ENCODE measurements at regions not wholly inside any gene's neighbourhood (a gene's known extent, or its start where the extent isn't known, plus 50 kb on each side); places are given as distances from the start of the nearest gene placed in this dataset.
"Not testable (repeated sequence)": the region's sequence is repeated elsewhere in the genome, so short reads cannot be mapped to it uniquely, and the experiment has no call there.

DNA sequence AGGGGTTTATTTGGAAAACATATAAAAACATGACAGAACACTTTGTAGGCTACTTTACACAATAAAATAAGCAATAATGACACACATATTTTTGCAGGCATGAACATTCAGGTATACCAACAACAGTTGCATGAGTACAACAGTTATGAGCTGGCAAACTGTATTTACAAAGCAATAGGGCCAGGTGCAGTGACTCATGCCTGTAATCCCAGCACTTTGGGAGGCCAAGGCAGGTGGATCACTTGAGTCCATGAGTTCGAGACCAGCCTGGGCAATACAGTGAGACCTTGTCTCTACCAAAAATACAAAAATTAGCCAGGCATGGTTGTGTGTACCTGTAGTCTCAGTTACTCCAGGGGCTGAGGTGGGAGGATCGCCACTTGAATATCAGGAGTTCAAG lies 101.1 kb downstream of the BMP4 start:
- no peak for DNase-seq

DNA sequence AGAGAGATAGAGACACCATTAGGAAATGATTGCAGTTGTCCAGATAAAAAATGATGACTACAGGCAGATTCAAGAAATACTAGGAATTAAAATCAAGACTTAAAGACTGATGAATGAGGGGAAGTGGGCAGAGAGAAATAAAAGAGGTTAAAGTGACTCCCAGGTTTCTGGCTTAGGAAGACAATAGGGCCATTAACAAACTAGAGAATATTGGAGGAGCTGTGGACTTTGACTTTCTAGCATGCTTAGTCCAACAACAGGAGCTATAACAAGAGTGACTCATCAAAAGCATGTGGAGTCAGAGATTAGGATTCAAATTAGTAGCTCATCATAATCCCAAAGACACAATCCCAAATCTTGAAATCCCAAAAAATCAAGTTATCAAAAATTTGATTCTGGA lies 101.5 kb downstream of the BMP4 start:
- no peak for DNase-seq

DNA sequence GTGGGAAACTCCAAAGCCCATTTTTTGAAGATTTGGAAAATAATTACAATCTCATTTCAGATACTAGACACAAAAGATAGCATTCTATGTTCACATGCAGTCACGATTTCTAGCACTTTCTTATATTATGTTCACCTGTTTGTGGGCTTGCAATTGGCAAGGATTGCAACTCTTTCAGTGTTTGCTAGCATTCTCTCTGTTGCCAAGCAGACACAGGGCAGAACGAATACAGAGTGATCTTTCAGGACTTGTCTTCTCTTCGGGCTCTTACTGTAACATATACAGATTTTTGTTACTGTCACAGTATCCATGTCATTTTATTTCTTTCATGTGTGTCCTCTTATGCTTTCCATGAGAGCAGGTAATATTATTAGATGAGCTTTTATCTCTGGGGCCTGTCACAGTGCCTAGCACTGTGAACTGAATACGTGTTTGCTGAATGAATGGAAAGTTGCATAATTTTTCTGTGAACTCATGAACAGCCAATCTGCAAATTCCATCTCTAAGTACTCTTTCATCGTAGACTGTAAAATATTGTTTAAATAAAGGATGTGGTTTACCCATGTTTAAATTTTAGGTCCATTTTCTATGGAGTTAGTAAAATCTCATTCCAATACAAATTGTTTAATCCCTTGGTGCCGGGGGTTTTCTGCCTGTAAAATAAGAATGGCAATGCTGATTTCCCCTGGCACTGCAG lies 105.1 kb downstream of the BMP4 start:
- DNase-seq: no peak

DNA sequence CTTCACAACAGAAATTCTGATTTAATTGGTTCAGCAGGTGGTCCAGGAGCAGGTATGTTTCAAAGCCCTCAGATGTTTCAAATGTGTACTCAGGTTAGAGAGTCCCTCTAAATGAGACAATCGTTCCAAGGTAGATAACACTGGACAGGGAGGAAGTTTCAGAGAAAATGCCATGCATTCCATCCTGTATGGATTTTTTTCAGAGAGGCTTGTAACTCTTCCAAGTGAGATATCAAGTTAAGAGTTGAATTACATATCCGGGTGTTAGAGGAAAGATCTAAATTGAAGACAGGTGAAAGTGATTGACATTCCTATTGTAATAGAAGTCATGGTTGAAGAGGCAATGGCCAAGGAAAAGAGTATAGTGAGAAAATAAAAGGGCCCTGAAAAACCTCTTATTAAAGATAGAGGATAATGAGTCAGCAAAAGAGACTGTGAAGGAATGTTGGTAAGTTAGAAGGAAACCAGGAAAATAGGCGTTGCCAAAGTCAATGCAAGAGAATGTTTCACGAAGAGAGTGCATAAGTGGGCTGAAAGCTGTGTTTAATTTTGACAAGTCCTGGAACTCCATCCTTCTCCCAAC lies 105.8 kb downstream of the BMP4 start:
- no peak for DNase-seq

DNA sequence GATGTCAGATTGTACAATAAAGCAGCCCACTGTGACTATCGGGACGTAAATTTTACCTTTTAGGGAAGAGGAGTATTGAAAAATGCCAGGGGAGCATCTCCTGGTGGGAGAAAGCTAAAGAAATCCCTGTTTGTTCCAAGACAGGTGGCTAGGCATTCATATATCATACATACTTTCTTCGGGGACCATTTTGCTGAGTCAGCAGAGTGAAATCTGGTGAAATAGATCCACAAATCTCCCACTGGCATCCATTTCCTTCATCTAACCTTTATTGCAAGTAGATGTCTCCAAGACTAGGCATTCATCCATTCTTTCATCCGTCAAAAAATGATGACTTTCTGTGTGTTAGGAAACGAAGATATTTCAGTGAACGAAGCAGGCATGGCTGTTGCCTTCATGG lies 107.1 kb downstream of the BMP4 start:
- no peak for DNase-seq

DNA sequence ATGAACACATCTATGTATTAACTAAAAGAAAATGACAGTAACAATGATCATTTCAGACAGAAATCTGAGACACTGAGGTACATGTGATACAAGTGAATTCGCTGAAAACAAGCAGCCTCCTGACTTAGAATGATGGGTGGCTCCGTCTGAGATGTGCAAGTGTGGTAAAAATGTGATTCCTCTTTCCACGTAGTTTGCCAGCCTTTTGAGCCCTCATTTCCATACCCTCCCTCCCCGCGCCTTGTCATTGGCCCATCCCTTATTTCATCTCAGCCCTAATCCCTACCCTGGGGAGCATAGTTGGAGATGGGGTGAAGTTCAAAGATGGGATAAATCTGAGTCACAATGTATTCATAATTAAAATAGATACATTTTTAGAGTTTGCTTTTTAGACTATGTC lies 107.8 kb downstream of the BMP4 start:
- DNase-seq: no peak

DNA sequence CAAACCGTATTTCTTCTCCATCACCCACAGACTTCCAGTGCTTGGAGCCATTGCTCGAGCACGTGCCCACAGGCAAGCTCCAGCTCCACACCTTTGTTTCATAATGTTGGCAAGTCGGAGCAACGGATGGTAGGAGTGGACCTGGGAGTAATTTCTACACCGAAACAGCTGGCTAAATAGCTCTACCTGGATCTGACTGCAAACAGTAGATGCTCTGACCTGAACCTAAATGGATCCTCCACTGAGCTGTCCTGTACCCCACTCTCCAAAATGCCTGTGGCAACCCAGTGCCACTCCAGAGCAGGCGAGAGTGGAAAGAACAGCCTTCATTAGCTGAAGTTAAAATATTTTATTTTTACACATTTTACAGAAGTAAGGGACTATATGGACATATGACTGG lies 108.7 kb downstream of the BMP4 start:
- DNase-seq: no peak

DNA sequence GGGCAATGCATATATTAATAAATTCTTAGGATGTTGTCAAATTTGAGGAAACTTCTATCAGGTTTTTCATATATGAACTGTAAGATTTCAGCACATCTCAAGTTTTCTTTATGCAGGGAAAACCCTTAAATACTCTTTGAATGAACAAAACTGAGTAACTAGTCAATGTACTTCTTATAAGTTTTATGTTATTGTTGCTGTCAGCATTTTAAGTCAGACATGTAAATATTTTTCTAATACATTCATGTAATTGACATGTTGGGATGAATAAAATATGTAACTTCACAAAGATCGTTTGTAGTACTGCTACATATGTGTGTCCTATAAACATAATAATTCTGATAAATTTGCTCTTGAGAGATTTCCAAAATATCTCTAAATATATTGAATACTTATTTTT lies 109.6 kb downstream of the BMP4 start:
- no peak for DNase-seq

DNA sequence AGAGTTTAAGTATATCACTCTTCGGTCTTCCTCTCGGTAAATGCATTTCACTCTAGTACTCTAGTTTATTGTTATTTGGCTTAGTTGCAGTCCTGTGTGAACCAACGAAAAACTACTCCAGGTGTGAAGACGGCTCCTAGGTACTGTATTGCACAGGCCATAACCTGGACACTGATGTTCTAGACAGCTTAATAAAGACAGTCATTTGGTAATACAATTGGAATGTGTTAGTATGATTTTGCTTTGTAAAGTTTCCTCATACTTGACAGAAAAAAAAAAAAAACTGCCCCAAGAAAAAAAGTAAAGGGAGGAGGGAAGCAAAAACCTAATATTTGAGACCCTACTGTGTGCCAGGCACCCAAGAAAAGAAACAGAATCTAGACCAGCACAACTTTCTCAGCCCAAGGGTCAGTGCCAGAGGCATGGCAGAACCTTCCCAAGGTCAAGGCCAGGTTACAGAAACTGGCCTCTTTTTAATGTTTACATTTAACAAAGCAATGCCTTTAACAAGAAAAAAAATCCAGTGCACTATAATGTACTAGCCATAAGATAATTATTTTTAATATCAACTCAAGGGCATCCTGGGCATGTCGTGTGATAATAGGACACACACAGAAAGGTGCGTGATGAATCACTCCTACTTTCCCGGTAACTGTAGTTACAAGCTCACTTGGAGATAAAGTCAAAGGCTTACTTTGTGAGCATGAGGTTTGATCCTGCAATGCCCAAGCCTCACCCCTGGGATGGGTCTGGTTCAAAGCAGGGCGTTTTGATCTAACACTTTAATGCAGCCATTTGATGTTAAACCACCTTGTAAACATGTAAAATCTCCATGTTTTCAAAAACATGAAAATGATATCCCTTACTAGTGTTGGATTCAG lies 110.6 kb downstream of the BMP4 start:
- DNase-seq: no peak

DNA sequence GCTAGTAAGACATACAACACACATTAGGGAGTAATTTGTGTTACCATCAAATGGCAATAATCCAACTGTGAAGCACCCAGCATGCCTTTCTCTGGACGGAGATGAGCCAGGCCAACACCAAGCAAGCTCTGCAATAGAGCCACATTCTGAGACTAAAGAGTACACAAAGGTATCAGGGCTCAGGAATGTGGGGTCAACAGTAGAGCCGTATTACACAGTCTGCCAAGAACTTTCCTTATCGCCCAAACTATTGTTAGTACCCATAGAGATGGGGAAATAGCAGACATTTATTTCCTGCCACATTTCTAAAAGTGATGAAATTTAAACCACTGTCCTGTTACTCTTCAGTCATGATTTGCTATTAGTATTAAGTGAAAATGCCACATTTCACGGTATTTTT lies 113.7 kb downstream of the BMP4 start:
- no peak for DNase-seq

DNA sequence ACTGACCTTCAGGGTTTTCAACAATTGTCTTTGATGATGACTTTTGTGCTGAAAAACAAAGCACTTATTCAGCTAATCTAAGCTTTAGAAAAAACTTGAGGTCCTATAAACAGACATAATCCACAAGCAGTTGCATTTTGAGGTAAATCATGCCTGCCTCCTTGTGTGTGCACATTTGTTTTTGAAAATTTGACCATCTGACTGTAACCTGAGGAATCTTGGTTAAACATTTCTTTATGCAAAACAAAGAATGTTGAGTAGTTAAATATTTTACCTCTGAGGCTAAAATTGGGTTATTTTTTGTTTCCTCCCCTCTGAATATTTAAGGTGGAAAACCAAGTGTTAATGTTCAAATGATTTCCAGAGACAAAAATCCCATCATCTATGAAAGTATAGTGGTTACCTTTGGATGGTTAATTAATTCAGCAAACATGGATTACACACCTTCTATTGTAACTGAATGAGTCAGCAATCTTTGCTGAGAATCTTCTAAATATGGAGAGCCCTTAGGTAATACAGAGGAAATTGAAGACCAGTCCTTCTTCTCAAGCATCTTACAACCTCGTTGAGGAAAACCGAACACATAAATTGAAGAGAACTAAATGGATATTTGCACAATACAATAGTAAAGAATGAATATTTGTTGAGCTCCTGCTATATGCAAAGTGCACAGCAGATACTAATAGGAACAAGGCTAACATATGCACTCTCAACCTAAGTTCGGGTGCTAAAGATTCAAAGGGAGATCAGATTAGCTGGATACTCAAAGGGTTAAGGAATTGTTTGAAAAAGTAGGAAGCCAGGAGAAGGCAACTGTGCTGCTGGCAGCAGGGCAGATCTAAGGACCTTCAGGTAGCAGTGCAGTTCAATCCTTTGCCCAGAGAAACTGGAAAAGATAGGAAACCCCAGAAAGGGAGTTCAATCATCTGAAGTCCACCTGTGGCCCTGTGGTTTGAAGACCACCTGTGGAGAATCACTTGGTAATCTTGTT lies 115.2 kb downstream of the BMP4 start:
- DNase-seq: no peak

DNA sequence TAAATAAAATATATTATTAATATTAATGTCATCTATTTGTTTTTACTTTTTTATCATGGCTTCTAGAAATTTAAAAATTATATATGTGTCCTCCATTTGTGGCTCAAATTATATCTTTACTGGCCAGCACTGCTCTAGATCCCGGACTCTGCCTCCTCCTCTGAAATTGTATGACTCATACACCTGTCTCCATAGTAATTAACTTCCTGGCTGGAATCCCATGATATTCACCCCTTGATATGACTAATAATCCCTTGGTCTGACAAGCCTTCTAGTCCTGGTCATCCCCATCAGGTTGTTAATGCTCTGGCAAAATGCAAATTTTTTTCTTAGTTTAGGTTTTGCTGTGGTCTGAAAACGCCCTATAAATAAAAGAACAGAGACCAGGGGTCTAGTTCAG lies 116.2 kb downstream of the BMP4 start:
- no peak for DNase-seq

DNA sequence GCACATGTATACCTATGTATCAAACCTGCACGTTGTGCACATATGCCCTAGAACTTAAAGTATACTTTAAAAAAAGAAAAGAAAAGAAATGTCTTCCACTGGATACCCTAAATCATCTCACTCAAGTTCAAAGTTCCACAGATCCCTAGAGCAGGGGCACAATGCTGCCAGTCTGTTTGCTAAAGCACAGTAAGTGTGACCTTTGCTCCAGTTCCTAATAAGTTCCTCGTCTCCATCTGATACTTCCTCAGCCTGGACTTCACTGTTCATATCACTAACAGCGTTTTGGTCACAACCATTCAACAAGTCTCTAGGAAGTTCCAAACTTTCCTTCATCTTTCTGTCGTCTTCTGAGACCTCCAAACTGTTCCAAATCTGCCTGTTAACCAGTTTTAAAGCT lies 118.3 kb downstream of the BMP4 start:
- no peak for DNase-seq

DNA sequence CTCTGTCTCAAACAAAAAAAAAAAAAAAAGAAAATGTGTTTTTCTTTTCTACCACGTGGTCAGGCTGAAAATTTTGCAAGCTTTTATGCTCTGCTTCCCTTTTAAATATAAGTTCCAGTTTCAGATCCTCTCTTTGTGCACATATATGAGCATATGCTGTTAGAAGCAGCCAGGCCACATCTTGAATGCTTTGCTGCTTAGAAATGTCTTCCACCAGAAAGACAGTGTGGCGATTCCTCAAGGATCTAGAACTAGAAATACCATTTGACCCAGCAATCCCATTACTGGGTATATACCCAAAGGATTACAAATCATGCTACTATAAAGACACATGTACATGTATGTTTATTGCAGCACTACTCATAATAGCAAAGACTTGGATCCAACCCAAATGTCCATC lies 119.0 kb downstream of the BMP4 start:
- not testable (repeated sequence) for DNase-seq

DNA sequence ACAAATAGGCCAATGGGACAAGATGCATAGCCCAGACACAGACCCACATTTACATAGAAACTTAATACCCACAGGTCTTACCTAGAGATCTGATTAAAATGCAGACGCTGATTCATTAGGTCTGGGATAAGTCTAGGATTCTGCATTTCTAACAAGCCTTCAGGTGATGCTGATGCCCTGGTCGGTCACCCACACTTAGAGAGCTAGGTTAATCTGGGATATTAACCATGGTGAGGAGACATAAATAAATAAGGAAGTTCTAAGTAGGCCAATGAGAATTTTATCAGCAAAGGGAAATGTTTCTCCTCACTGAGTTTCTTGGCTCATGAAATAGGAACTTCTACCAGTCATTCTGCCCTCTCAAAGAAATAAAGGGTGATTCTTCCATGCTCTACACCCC lies 120.1 kb downstream of the BMP4 start:
- DNase-seq: no peak

DNA sequence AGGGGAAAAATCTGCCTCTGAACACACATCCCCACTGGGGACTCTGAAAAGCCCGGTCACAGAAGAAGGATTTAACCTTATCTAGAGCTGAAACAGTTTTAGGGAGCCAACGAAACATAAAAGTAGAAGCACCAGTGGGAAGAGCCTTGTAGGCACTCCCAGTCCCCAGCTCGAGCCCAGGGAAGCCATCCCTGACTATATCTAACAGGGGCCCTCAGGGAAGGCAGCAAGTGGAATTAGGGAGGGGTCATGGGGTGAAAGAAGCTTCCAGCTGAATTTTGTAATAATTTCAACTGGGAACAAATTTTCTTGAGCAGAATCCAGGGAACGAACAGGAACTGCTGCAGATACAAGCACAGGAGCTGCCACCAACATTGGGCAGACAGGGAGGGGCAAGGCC lies 127.8 kb downstream of the BMP4 start:
- DNase-seq: no peak

DNA sequence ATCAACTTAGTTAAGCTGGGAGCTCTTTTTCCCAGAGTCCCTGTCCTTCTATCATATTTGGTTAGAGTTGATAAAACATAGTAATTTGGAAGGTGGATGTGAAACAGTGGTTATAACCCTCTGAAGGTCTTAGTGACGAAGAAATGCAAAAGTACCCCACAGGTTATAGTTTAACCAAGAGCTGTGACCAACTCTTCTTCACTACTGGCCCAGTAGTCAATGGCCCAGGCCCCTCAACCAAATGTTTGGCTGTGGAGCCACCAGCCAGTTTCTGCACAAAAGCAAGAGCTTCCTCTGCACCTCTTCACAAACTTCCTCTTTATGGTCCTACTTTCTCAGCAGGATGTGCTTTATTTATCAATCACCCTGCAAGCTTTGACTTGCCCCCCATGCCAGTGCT lies 132.6 kb downstream of the BMP4 start:
- no peak for DNase-seq

DNA sequence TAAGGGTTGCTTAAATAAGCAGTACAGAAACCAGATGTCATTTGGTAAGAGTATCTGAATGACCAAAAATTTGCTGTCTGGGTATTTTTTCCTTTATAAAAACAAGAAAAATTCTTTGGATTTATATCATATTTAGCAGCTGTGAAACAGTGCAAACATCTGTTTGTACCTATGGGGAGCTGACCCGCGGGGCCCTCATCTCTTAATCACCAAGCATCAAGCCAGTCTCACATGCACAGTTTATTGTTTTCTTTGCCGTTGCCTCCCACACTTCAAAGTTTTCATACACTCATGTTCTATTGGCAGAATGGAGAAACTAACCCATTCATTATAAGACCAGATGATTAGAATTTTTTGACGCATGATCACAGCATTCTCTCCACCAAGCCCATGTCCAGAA lies 142.2 kb downstream of the BMP4 start:
- no peak for DNase-seq

DNA sequence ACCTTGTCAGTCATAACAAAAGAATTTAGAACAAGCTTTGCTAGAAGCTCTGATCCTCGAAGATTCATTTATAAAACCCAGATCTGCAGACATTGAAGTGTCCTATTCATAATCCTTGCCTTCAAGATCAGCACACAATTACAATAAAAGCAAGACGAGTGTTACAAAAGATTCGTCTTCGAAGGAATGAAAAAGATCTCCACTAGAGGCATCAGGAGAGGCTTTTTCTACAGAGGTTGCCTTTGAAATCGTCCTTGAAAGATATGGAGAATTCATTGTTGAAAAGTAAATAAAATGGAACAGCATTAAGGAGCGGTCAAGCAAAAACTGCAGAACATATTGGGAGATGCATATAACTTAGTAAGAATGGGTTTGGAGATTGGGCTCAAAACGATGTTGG lies 146.4 kb downstream of the BMP4 start:
- DNase-seq: no peak

DNA sequence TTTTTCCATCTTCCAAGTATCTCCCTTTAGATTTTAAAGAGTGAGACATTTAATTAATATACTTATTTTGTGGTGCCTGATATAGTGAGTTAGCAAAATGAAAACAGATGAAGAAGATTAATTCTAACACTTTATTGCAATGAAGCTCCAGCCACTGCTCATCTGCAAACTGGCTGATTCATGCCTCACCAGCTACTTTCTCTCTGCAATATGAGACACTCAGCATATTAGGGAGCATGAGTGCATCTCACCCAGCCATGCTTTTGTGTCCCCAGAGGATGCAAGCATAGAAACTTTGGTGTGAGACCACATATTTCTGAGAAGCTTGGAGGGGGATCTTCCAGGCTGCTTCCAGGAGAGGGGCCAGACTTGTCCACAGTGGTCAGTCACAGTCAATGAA lies 148.6 kb downstream of the BMP4 start:
- no peak for DNase-seq

DNA sequence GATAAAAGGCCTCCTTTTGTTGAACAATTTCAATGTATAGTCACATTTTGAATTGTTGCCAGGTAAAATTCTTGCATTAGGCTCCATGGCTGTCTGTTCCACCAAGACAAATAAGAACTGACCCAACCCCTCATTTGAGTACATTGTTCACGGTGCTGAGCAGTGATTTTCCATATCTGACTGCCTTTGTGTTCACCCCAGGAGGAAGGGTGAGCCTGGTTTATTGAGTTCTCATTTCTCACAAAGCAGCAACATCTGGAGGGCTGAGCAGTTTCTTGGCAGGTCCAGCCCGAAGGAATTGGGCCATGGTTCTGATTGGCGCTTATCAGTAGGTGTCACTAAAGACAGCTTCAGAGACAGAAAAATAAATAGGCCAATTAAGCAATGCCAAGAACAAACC lies 149.1 kb downstream of the BMP4 start:
- DNase-seq: no peak

DNA sequence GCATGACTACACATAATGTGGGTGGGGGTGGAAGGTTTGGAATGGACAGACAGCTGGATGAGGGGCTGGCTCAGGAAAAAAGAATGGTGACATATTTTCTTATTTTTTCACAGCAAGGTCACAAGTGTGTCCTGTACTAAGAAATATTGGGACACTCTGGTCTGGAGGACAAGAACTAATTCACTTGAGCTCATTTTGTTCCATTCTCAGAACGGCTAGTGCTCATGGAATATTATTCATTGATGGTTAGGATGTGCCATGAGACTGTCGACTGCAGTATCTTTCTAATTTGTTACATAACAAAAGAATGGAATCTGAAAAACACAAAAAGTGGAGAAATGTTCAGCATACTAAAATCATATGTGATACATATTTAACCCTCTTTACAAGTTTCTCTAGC lies 149.5 kb downstream of the BMP4 start:
- DNase-seq: no peak

DNA sequence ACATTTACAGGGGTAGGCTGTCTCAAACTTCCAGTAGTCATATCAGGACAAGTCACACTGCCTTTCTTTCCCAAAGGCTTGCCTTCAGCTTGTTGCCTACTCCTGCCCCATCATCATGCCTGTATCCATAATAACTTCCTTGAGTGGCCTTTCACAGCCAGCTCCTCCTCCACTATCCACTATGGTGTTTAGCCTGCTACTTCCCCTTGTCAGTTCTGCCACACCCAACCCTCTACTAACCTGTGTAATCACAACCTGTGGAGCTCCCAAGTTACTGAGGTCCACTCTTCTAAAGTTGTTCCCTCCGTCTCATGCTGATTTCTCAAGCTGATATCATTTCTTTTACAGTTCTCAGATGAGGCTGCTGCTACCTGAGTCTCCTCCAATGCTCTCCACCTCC lies 159.9 kb downstream of the BMP4 start:
- DNase-seq: no peak

All from effector CD8-positive, alpha-beta T cell (primary cell).